Keratinocyte (primary cell): ENCODE measurements at regions not wholly inside any gene's neighbourhood (a gene's known extent, or its start where the extent isn't known, plus 50 kb on each side); places are given as distances from the start of the nearest gene placed in this dataset.

Experiments
- DNase-seq: peaks from one replicate; pipeline ENCODE4 v3.0.0-alpha.2; 2011; ENCODE audit warnings: low read depth, missing footprints, low spot score
- FAIRE-seq: peaks from 2 replicates; lab custom pipeline; 2011; peaks lifted over from hg19 to GRCh38; lab: Jason Lieb, UNC
- H2AFZ ChIP-seq: 2 replicates; pipeline ENCODE4 v1.6.0; 2012; ENCODE audit warnings: low read length, control low read depth, inconsistent platforms; ENCODE audit not compliant: control insufficient read depth
- H3K27ac ChIP-seq: 2 replicates; pipeline ENCODE4 v1.5.1; 2011; ENCODE audit warnings: low read length; ENCODE audit not compliant: control insufficient read depth, insufficient read depth
- H3K27me3 ChIP-seq: 3 replicates; pipeline ENCODE4 v1.6.0; 2011; ENCODE audit warnings: low read length; ENCODE audit not compliant: control insufficient read depth, insufficient read depth; ENCODE audit errors: extremely low read depth
- H3K36me3 ChIP-seq, 2 experiments: 2 replicates in 1 of 2; 3 replicates in 1 of 2; pipeline ENCODE4 v1.5.1; 2011; ENCODE audit warnings: low read length in 2 of 2, mild to moderate bottlenecking in 1 of 2; ENCODE audit not compliant: control insufficient read depth in 2 of 2, insufficient read depth in 2 of 2; ENCODE audit errors: extremely low read depth in 1 of 2
- H3K4me1 ChIP-seq: 3 replicates; pipeline ENCODE4 v1.5.1; 2011; ENCODE audit warnings: low read length; ENCODE audit not compliant: control insufficient read depth, insufficient read depth; ENCODE audit errors: extremely low read depth
- H3K4me2 ChIP-seq: 3 replicates; pipeline ENCODE4 v1.6.0; 2011; ENCODE audit warnings: low read depth, low read length; ENCODE audit not compliant: control insufficient read depth, insufficient read depth; ENCODE audit errors: extremely low read depth
- H3K4me3 ChIP-seq, 3 experiments: fragments of 200-600 bp in 1 of 3; sonication (generic) in 1 of 3; 2 replicates in 2 of 3; 3 replicates in 1 of 3; pipeline ENCODE4 v1.5.1; 2011 to 2016; ENCODE audit warnings: low read length in 3 of 3, mild to moderate bottlenecking in 3 of 3, control low read depth in 2 of 3, inconsistent platforms in 1 of 3, low read depth in 1 of 3, mixed read lengths in 1 of 3, mixed run types in 1 of 3, moderate library complexity in 1 of 3; ENCODE audit not compliant: control insufficient read depth in 2 of 3, insufficient read depth in 2 of 3; ENCODE audit errors: extremely low read depth in 1 of 3
- H3K79me2 ChIP-seq: 2 replicates; pipeline ENCODE4 v1.6.0; 2012; ENCODE audit warnings: low read length; ENCODE audit not compliant: control insufficient read depth, insufficient read depth
- H3K9ac ChIP-seq: 3 replicates; pipeline ENCODE4 v1.6.0; 2011; ENCODE audit warnings: low read length; ENCODE audit not compliant: control insufficient read depth, insufficient read depth; ENCODE audit errors: extremely low read depth
- H3K9me1 ChIP-seq: 3 replicates; pipeline ENCODE4 v1.6.0; 2011; ENCODE audit warnings: low read length; ENCODE audit not compliant: control insufficient read depth, insufficient read depth; ENCODE audit errors: extremely low read depth
- H3K9me3 ChIP-seq: 2 replicates; pipeline ENCODE4 v1.5.1; 2012; ENCODE audit warnings: low read depth, low read length; ENCODE audit not compliant: control insufficient read depth
- H4K20me1 ChIP-seq: 3 replicates; pipeline ENCODE4 v1.6.0; 2011; ENCODE audit warnings: low read length; ENCODE audit not compliant: control insufficient read depth, insufficient read depth; ENCODE audit errors: extremely low read depth
- CTCF ChIP-seq, 3 experiments: IDR thresholded peaks in 1 of 3; conservative IDR thresholded peaks in 1 of 3; optimal IDR thresholded peaks in 1 of 3; 2 replicates in 2 of 3; 3 replicates in 1 of 3; pipeline versions ENCODE3 to v1.5.1; 2011; ENCODE audit warnings: low read length in 3 of 3, mild to moderate bottlenecking in 3 of 3, moderate library complexity in 2 of 3, control low read depth in 1 of 3, inconsistent platforms in 1 of 3; ENCODE audit not compliant: insufficient read depth in 2 of 3; ENCODE audit errors: extremely low read depth in 1 of 3
- EZH2 ChIP-seq: IDR thresholded peaks from one replicate; pipeline ENCODE4 v1.6.1; 2012; ENCODE audit warnings: inconsistent platforms, mild to moderate bottlenecking, low read length, moderate library complexity
- dilution Hi-C: fragments of 300-500 bp; cut with MboI; formaldehyde crosslinking; loops from one replicate; pipeline ENCODE4 v1.7.0; 2020; ENCODE audit warnings: low sequenced_read_pairs; ENCODE audit not compliant: extremely low pct_ligation_motif_present

GRCh38 chr6:80454197-80454596, 347.7 kb downstream of the BCKDHB start:
- DNase-seq, result peak; percentile 95
- peaks cover 49% of the 10 kb centered on the region for H3K4me1 ChIP-seq
- dilution Hi-C loops, result no loop called here
- TF ChIP-seq CTCF (optimal IDR thresholded peaks at IDR 0.05 in 1 of 3, IDR thresholded peaks at IDR 0.05 in 1 of 3, conservative IDR thresholded peaks at IDR 0.05 in 1 of 3; ENCODE audit: extremely low read depth in 1 of 3, insufficient read depth in 2 of 3, low read length in 3 of 3), result no peak
- TF ChIP-seq EZH2, result no peak
- H3K27me3 ChIP-seq, result no peaks in the 10 kb centered on the region
- no peaks in the 10 kb centered on the region for H3K9me1 ChIP-seq
- H3K9ac ChIP-seq, result peak overlapping the region; percentile 6
- peak overlapping the region in 1 of 3 experiments; percentile 2 for H3K4me3 ChIP-seq
- H3K4me2 ChIP-seq, result peak overlapping the region; percentile 36
- H4K20me1 ChIP-seq, result no peaks in the 10 kb centered on the region
- peak; percentile 97 for FAIRE-seq
- no peaks in the 10 kb centered on the region for H3K79me2 ChIP-seq
- H3K27ac ChIP-seq, result peak overlapping the region; percentile 64
- H3K9me3 ChIP-seq, result no peaks in the 10 kb centered on the region
- H3K36me3 ChIP-seq, result no peaks in the 10 kb centered on the region
- H2AFZ ChIP-seq, result no peak overlapping the region

GRCh38 chr6:80449726-80450125, 343.3 kb downstream of the BCKDHB start:
- TF ChIP-seq CTCF (optimal IDR thresholded peaks at IDR 0.05 in 1 of 3, IDR thresholded peaks at IDR 0.05 in 1 of 3, conservative IDR thresholded peaks at IDR 0.05 in 1 of 3; ENCODE audit: extremely low read depth in 1 of 3, insufficient read depth in 2 of 3, low read length in 3 of 3) (no peak), EZH2 (no peak)
- FAIRE-seq, result no peak

More at GRCh38 chr6:80449726-80450125, 343.3 kb downstream of the BCKDHB start:
- Histone ChIP-seq H3K36me3 (no peaks in the 10 kb centered on the region), H3K27me3 (no peaks in the 10 kb centered on the region), H3K4me3 (no peak overlapping the region), H3K9me1 (no peaks in the 10 kb centered on the region), H3K27ac (no peak overlapping the region), H3K9me3 (no peaks in the 10 kb centered on the region), H3K79me2 (no peaks in the 10 kb centered on the region), H3K4me1 (peaks cover 19% of the 10 kb centered on the region), H2AFZ (no peak overlapping the region), H4K20me1 (no peaks in the 10 kb centered on the region), H3K4me2 (no peak overlapping the region), H3K9ac (no peak overlapping the region)
- no peak for DNase-seq
- dilution Hi-C loops, result no loop called here
